HG03439 (cell line): ENCODE measurements at regions not wholly inside any gene's neighbourhood (a gene's known extent, or its start where the extent isn't known, plus 50 kb on each side); places are given as distances from the start of the nearest gene placed in this dataset.

ENCODE experiments used
- ATAC-seq: cut with Tn5 transposase; IDR thresholded peaks from one replicate; pipeline ENCODE4 v1.9.1; 2021; ENCODE audit warnings: mild to moderate bottlenecking, moderate library complexity; ENCODE audit not compliant: unreplicated experiment

DNA sequence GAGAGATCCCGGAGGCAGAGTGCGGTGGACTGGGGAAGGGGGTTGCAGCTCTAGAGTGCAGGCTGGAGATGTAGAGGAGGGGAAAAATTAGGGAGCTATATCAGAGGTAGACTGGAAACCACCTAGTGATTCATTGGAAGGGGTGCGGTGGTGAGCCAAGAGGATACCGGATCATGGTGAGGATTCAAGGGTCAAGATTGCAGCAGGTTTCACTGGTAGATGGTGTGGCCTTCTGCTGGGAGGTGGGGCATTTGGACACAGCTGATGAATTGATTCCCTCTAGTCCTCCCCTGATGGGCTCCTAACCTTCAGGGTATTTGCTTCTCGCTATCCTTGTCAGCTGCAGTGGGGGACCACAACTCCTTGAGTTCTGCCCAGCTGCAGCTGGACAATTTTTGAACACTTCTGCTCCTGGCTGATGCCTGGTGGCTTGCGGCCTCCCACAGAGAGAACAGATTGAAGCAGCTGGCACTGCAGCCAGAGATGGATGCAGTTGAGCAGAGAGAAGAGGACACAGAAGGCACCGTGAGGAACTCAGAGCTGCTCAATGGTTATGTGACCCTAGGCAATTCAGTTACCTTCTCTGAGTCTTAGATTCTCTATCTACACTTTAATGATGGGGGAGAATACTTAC is 134.4 kb upstream of the ABCA1 start:
- no peak for ATAC-seq

DNA sequence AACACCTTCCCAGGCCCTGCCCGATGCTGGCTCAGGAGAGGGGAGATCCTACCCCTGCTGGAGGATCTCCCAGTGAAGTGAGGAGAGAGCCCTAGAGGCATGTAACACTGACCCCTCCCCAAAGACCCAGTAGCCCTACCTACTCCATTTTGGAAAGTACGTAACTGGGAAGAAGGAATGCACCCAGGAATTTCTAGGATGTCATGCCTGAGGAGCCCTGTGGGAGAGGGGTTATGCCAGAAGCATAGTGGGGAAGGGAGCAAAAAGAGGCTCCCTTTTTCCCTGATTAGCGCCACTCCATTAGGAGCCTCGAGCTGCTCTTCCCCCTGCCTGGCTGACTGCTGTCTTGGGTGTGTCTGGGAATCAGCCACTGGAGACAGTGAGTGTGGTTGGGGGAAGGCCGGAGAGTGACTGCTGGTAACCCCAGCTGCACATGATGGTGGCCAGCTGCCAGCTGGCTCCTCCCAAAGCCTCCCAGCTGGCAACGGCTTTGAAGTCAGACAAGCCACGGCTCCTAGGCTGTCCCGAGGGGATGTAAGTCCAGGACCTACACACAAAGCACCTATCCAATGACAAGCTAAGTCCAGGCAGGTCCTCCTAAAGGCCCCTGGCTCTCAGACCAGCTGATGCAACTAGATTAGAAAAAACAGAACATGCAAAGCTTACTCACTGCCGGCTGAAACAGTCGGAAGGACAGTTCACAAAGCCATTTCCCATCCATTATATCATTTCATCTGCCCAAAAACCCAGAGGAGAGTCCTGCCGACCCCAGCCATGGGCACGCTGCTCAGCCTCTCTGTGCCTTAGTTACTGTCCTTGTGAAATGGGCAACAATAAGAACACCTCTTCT is 136.5 kb upstream of the ABCA1 start:
- no peak for ATAC-seq

DNA sequence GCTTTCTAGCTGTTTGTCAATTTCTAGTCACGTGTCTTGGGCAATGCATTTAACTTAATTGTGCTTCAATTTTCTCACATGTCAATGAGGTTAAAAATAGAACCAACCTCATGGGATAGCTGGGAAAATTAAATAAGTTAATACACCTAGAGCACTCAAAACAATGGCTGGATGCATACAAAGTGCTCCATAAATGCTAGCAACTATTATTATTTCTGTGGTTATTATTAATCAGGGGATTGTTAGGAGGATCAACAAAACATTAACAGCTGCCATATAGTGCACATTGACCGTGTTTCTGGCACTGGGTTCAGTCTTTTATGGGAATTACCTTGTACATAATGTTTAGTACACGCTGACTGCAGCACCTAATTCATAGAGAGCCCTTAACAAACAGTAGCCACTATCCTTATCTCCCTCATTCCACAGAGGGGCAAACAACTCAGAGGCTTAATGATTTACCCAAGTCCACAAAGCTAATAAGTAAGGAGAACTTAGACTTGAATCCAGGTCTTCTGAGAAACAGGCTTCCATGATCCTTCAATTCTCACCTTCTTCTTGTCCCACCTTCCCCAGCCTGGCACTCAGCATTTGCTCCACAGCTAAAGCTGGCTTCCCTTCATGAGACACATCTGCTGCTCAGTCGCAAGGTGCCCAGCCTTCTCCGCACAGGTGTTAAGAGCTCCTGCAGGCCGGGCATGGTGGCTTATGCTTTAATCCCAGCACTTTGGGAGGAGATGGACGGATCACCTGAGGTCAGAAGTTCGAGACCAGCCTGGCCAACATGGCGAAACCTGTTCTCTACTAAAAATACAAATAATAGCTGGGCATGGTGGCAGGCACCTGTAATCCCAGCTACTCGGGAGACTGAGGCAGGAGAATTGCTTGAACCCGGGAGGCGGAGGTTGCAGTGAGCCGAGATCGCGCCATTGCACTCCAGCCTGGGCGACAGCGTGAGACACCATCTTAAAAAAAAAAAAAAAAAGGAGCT is 137.4 kb upstream of the ABCA1 start:
- no peak for ATAC-seq

DNA sequence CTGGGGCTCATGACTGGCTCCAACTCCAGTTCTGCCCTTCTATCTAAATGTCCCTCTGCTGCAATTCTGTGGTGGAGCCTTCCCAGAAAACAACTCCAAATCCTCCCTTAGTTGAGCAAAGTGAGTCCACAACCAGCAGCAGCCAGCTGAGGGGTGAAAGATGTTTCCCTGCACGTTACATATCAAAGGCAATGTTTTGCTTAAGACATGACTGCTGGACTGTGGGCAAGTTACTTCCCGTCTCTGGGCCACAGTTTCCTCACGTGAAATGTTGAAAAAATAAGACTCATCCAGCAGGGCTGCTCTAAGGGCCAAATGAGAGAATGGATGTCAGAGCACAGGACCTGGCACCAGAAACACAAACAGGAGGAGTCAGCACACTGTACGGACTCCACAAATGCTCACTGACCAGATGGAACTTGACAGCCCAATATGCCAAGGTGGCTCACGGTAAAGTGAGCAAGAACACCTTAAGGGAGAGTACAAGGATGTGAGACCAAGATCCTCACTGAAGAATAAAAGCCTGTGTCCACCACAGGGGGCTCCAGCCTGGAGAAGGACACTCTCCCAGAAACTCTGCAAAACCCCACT is 138.4 kb upstream of the ABCA1 start:
- no peak for ATAC-seq

DNA sequence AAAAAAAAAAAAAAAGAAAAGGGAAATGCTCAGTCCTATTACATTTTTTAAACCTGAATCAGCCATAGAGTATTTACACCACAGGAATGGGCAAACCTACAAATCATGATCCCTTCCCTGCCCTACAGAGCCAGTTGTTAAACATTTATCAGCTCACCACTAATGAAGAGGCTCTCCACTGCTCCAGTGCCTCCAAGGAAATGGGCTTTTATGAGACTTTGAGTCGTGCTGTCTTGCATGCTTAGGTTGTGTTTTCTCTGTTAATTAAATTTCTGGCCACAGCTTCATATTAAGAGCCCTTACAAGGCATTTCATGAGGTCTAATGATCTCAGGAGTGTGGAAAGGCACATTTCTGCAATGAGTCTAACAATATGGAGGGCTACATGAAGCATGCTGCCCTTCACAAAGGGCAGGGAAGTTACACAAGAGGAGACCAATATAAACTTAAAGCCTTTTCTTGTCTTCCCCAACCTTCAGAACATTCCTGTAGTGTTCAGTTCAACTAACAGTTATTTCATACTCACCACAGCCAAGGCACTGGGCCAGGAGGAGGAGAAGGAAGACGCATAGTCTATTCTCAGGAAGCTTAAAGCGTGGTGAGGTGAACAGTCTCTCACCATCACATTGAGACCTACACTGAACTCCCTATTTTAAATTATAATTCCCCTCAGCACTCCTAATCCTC is 140.1 kb upstream of the ABCA1 start:
- ATAC-seq, result no peak

DNA sequence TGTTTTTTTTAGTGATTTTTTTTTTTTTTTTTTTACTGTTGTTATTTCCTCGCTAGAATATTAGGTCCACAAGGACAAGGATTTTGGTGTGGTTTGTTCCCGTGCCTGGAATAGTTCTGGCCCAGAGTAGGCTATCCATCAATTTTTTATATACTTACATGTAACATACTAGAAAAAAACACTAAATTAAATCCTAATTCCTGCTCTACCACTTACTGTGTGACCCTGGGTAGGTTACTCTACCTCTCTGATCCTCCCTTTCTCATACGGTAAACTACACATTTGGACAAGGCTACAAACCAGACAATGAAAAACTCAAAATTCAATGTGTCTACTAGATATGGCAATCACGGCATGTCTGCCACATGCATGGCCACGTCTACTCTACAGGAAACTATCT is 141.3 kb upstream of the ABCA1 start:
- ATAC-seq, result no peak

DNA sequence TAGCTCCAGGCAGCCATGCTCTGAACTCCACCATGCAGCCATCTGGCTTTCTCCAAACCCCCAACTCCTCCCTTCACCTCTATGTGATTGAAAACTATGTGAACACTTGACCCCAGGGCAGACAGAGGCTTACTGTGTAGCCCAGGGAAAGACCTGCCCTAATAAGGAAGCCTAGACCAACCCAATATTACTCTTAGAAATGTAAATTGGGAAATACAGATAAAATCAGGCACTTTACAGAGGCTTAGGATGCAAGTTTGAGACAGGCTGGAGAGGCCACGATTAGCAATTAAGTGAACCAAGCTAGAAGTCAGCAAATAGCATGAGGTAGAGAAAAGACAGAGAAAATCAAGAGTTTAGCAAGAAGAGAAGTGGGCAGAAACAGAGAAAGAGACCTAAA is 141.7 kb upstream of the ABCA1 start:
- no peak for ATAC-seq

DNA sequence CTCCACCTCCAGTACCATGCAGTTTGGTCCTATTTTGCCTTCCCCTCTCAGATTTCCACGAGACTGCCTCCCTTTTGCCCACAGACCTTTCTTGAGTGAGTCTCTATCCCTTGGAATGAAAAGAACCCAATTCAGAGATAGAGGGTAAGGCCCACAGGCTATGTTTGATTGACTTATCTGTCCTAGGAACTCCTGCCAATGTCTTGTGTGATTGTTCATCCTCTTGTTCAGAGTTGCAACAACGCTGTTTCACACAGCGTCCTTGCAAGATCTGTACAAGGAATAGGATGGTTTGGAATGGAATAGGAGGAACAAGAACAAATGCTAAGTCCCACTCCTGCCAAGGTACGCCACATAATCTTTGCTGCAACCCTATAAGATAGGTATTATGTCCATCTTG is 142.2 kb upstream of the ABCA1 start:
- no peak for ATAC-seq

DNA sequence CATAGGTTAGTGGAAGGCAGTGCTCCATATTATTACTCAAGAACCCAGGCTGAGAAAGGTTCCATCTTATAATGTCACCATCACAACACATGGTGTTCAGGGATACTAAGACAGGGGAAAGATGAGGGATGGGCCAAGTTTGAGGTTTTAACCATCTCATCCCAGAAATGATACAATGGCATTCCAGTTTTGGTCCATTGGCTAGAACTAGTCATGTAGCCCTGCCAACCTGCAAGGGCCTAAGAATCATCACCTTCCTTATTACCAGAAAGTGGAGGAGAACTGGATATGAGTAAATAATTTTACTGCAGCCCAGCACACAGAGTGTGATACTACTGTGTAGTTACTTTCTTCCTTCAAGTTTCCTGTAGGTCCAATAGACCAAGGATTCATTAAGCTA is 144.5 kb upstream of the ABCA1 start:
- ATAC-seq, result no peak

DNA sequence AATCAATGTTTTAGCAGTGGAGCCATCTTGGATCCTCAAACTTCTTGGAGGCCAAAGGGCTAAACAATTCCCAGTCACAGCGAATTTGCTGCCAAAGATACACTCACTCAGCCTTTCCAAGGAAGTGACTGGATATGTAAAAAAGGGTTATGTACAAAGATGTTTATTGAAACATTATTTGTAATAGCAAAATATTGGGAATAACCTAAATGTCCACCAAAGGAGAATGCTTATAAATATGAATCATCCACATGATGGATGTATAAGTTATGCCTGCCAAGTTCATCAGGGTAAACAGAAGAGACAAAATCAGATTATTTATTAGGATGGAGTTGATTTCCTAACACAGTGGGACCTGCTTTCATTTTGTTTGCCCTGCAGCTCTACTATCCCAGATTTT is 145.2 kb upstream of the ABCA1 start:
- no peak for ATAC-seq

DNA sequence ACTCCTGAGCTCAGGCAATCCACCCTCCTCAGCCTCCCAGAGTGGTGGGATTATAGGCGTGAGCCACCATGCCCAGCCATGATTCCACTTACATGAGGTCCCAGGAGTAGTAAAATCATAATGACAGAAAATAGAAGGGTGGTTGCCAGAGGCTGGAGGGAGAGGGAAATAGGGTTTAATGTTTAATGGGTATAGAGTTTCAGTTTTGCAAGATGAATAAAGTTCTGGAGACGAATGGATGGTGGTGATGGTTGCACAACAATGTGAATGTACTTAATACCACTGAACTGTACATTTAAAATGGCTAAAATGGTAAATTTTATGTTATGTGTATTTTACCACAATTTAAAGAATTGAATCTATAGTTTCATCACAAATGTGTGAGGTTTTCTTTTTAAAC is 146.5 kb upstream of the ABCA1 start:
- no peak for ATAC-seq

DNA sequence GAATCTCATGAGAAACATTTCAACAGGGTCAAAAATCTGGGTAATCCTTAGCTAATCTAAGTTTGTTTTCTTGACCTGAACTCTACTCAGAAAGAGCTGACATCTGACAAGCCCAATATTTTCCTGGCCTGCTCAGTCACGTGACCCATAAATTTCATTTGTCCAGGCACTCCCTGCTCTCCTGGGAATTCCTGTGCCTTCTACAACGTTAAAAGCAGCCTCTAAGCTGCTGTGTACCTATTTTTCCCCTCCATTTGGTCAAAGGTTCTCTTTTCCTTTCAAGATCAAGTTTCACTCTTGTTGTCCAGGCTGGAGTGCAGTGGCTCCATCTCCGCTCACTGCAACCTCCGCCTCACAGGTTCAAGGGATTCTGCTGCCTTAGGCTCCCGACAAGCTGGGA is 148.8 kb upstream of the ABCA1 start:
- ATAC-seq, result no peak

DNA sequence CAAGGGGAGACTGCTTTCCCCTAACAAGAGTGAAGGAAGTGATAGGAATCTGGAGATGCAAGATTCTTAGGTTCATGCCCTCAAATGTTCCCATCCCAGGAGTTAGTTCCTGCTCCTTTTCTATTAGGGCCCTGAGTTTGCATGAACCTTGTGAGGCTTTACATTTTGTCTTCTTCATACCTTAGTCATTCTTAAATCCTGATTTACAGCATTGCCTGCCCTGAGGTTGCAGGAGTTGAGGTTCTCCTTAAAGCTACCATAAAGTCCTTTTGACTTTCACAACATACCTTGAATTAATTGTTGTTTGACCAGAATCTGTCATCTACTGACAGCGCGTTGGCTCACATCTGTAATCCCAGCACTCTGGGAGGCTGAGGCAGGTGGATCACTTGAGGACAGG is 151.5 kb upstream of the ABCA1 start:
- ATAC-seq, result no peak

DNA sequence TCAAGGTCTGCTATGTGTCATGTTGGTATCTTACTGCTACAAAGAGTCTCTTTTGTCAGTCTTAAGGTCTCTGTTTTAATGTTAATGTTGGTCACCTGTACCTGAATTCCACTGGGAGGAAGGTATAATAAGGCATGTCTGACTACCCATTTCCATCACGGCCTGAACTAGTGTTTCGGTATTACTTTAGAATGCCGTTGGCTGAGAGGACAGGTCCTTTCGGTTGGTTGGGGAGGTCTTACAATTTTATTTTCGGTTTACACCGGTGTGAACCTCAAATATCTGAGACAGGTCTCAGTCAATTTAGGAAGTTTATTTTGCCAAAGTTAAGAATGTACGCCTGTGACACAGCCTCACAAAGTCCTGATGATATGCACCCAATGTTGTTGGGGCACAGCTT is 154.9 kb upstream of the ABCA1 start:
- no peak for ATAC-seq

DNA sequence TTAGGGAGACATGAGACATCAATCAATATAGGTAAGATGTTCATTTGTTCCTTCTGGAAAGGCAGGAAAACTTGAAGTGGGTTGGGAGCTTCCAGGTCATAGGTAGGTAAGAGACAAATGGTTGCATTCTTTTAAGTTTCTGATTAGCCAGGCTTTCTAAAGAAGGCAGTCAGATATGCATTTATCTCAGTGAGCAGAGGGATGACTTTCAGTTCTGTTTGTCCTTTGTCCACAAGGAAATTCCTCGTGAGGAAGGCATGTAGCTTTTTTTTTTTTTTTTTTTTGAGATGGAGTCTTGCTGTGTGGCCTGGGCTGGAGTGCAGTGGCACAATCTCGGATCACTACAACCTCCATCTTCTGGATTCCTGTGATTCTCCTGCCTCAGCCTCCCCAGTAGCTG is 155.3 kb upstream of the ABCA1 start:
- ATAC-seq, result no peak

DNA sequence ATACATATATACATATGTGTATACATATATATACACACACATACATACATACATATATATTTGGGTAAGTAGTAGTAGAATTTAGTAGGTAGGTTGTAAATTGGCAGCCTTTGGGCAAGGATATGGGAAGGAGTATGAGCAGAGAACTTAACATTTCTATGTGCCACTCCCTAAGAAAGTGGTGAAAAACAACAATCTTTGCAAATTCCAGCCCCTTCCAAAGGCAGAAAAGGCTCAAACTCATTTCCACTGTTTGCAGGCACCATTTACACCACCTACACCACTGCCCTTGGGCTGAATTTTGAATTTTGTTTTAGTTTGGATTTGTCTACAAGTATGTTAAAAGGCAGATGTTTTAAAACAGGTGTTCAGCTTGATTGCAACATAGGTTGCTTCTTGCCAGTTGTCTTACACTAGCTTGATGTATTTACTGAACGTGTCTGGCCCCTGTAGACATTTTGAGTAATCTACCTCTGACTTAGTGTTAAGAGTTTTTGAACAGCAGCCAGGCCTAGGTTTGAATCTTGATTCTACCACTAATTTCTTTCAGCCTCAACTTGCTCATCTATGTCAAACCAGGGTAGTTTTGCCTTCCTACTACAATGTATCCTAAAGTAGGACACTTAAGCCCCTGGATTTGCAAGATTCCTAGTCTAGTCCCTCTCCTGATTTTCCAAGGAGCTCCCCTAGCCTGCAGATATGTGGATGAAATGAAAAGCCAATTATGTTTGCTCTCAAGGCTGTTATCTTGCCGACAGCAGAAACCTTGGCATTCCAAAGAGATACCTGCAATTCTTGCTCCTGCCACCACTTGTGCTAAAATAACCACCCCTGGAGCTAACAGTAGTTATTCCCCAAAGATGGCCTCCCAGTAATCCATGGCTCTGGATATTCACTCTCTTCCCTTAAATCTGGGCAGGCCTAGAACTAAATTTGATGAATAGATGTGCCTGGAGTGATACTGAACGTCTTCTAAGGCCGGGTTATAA is 156.2 kb upstream of the SLC44A1 start:
- no peak for ATAC-seq

DNA sequence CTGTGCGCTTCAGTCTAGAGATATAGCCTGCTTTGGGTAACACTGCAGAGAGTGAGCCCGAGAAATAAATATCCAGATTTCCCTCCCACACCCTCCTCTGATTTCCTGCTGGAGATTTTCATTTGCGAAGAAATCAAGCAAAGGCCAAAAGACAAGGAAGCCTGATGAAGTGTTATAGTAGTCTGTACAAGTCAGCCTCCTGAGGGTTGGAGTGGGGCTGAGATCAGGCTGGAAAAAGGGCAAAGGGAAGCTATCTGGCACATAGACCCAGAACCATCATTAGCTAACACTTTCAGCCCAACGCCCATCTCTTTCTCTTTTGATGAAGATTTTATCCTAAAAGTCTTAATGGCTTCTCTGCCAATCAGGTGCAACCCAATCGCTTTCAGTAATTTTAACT is 154.6 kb upstream of the SLC44A1 start:
- ATAC-seq, result no peak

DNA sequence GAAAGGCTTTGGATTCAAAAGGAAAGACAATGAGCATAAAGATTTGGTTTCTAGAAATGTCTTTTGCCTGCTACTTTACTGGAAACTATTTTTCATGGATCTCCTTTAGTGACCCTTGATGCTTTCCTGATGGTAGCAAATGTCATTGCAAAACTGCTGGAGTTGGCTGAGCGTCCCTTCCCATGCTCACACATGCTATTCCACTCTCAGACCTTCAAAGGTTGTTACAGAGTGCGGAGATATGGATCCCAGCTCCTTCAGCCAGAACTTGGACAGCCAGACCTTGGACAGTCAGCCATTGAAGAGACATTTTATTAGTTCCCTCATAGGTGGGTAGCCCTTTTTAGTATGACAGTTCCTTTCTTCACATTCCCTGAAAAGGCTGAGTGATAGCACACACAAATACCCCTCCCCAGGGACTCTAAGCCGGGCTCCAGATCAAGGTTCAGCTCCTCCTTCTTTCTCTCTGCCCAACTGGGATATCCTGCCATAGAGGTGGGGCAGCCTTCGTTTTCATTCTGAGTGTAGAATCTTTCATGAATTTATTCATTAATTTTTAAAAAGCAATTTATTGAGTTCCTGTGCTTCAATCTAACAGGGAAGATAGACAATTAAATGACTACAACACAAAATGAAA is 153.3 kb upstream of the SLC44A1 start:
- ATAC-seq, result no peak

DNA sequence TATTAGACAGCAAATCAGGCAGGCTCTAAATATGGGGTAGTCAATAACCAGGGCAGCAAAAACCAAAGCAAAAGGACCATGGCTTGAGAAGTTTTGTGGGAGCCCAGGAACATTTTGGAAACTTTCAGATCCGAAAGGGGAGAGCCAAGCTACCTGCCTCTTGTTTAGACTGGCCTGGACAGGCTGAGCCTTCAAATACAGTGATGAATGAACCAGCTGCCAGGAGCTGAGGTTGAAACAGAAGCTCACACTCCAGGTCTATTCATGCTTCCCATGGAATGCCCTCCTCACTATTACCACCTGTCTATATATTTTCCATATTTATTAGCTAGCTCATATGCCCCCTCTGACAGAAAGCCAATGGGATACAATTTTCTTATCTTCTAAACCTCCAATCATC is 150.8 kb upstream of the SLC44A1 start:
- ATAC-seq, result no peak
